ENCODE measurements at regions not wholly inside any gene's neighbourhood (a gene's known extent, or its start where the extent isn't known, plus 50 kb on each side); places are given as distances from the start of the nearest gene placed in this dataset.

GRCh38 chr5:174167080-174167910 is 121.8 kb downstream of the NSG2 start:
- DNase-seq (no peak), ATAC-seq (ENCODE audit: insufficient read depth, low FRiP score) (no peak)
- Histone ChIP-seq H3K9me3 (ENCODE audit: control insufficient read depth in 4 of 4, insufficient read depth in 3 of 4, low read length in 3 of 4) (no peaks in the 10 kb centered on the region), H3K4me3 (no peak overlapping the region), H3K36me3 (ENCODE audit: control insufficient read depth in 4 of 4, insufficient read depth in 4 of 4, low read length in 4 of 4) (no peaks in the 10 kb centered on the region), H3K9ac (ENCODE audit: insufficient read depth in 1 of 2, low read length in 2 of 2) (no peak overlapping the region), H3K4me1 (ENCODE audit: control insufficient read depth in 5 of 5, insufficient read depth in 5 of 5, low read length in 5 of 5) (peaks cover 0 to 12% (median 0%) of the 10 kb centered on the region in 5 donors), H3K27ac (ENCODE audit: low read depth in 1 of 2, low read length in 1 of 2) (no peak overlapping the region), H3K27me3 (ENCODE audit: control insufficient read depth in 3 of 3, insufficient read depth in 3 of 3, low read length in 2 of 3) (no peaks in the 10 kb centered on the region)
- whole genome bisulfite sequencing, 2 donors = 77 to 83% methylated on average over 16 of the region's 16 CpGs
- no peak for TF ChIP-seq CTCF (IDR thresholded peaks at IDR 0.05; ENCODE audit: control extremely low read depth, extremely low read depth)

- ATAC-seq (ENCODE audit: insufficient read depth, low FRiP score) (no peak), DNase-seq (peak in 2 of 3 donors; percentile 34 to 39)
- Histone ChIP-seq H3K4me3 (no peak overlapping the region), H3K4me1 (ENCODE audit: control insufficient read depth in 5 of 5, insufficient read depth in 5 of 5, low read length in 5 of 5) (peaks cover 0 to 32% (median 2%) of the 10 kb centered on the region in 5 donors), H3K27ac (ENCODE audit: low read depth in 1 of 2, low read length in 1 of 2) (no peak overlapping the region), H3K27me3 (ENCODE audit: control insufficient read depth in 3 of 3, insufficient read depth in 3 of 3, low read length in 2 of 3) (no peaks in the 10 kb centered on the region), H3K36me3 (ENCODE audit: control insufficient read depth in 4 of 4, insufficient read depth in 4 of 4, low read length in 4 of 4) (no peaks in the 10 kb centered on the region), H3K9ac (ENCODE audit: insufficient read depth in 1 of 2, low read length in 2 of 2) (no peak overlapping the region), H3K9me3 (ENCODE audit: control insufficient read depth in 4 of 4, insufficient read depth in 3 of 4, low read length in 3 of 4) (peaks cover 0 to 2% (median under 1%) of the 10 kb centered on the region in 4 donors)
- TF ChIP-seq CTCF (IDR thresholded peaks at IDR 0.05; ENCODE audit: control extremely low read depth, extremely low read depth) = no peak
- 29 to 44% methylated on average over 5 of the region's 5 CpGs for WGBS, 2 donors
Measured at GRCh38 chr5:174172152-174172551, 126.6 kb downstream of the NSG2 start.

- no peak overlapping the region for H3K4me3 ChIP-seq
- H3K27me3 ChIP-seq (ENCODE audit: control insufficient read depth in 3 of 3, insufficient read depth in 3 of 3, low read length in 2 of 3) = no peaks in the 10 kb centered on the region
- no peak for TF ChIP-seq CTCF (IDR thresholded peaks at IDR 0.05; ENCODE audit: control extremely low read depth, extremely low read depth)
- no peak overlapping the region for H3K9ac ChIP-seq (ENCODE audit: insufficient read depth in 1 of 2, low read length in 2 of 2)
- WGBS, 2 donors = 53 to 69% methylated on average over 4 of the region's 4 CpGs
- DNase-seq (no peak), ATAC-seq (ENCODE audit: insufficient read depth, low FRiP score) (no peak)
- H3K4me1 ChIP-seq (ENCODE audit: control insufficient read depth in 5 of 5, insufficient read depth in 5 of 5, low read length in 5 of 5) = peaks cover 0 to 30% (median 4%) of the 10 kb centered on the region in 5 donors
- H3K36me3 ChIP-seq (ENCODE audit: control insufficient read depth in 4 of 4, insufficient read depth in 4 of 4, low read length in 4 of 4) = no peaks in the 10 kb centered on the region
- peaks cover 0 to 2% (median under 1%) of the 10 kb centered on the region in 4 donors for H3K9me3 ChIP-seq (ENCODE audit: control insufficient read depth in 4 of 4, insufficient read depth in 3 of 4, low read length in 3 of 4)
- H3K27ac ChIP-seq (ENCODE audit: low read depth in 1 of 2, low read length in 1 of 2) = no peak overlapping the region
Measured at GRCh38 chr5:174172566-174172965, 127.1 kb downstream of the NSG2 start.
